ENCODE measurements at regions not wholly inside any gene's neighbourhood (a gene's known extent, or its start where the extent isn't known, plus 50 kb on each side); places are given as distances from the start of the nearest gene placed in this dataset.

DNA sequence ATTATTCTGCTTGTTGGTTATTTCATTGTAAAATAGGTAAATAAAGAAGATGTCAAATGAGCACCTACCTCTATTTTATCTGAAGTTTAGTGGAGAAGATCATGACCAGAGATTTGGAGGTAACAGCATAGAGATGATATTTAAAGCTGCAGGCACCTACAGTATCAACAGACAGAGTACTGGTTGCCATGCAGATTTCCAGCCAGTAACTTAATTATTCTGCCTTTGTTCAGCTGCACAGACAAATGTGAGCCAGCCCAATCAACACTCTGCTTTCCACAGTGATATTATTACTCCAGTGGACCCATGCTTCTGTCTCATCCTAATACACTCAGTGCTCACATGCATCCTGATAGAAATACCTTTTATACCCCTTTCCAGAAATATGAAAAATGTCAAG lies 348.5 kb upstream of the RGS6 start:
- TF ChIP-seq CTCF (IDR thresholded peaks at IDR 0.05): no peak
- TF ChIP-seq POLR2A (IDR thresholded peaks at IDR 0.05; ENCODE audit: low read depth): no peak

All from esophagus muscularis mucosa (tissue), 3 donors.